Liver (tissue), 8 donors: ENCODE measurements at regions not wholly inside any gene's neighbourhood (a gene's known extent, or its start where the extent isn't known, plus 50 kb on each side); places are given as distances from the start of the nearest gene placed in this dataset.

Experiments used
- DNase-seq: peaks from one replicate; pipeline ENCODE4 v3.0.0-alpha.2; 2017; ENCODE audit warnings: low spot score
- H3K27ac ChIP-seq, 2 donors: one replicate each; pipeline ENCODE4 v1.7.0; 2013; ENCODE audit warnings: inconsistent platforms in 2 of 2, low read length in 2 of 2, control low read depth in 1 of 2, low read depth in 1 of 2, mild to moderate bottlenecking in 1 of 2
- H3K27me3 ChIP-seq, 4 donors: one replicate each; pipeline versions ENCODE4 v1.6.1 to v1.7.0; 2013; ENCODE audit warnings: low read length in 3 of 4, inconsistent platforms in 1 of 4, mild to moderate bottlenecking in 1 of 4, moderate library complexity in 1 of 4; ENCODE audit not compliant: control insufficient read depth in 4 of 4, insufficient read depth in 4 of 4
- H3K36me3 ChIP-seq, 4 donors: one replicate each; pipeline versions ENCODE4 v1.6.1 to v1.7.0; 2013; ENCODE audit warnings: low read length in 3 of 4, mild to moderate bottlenecking in 3 of 4, low read depth in 1 of 4, moderate library complexity in 1 of 4; ENCODE audit not compliant: control insufficient read depth in 4 of 4, insufficient read depth in 3 of 4
- H3K4me1 ChIP-seq, 4 donors: one replicate each; pipeline versions ENCODE4 v1.6.1 to v1.7.0; 2013; ENCODE audit warnings: low read length in 3 of 4, mild to moderate bottlenecking in 3 of 4, moderate library complexity in 1 of 4; ENCODE audit not compliant: control insufficient read depth in 4 of 4, insufficient read depth in 4 of 4
- H3K4me3 ChIP-seq, 3 donors: one replicate each; pipeline versions ENCODE4 v1.6.1 to v1.7.0; 2013; ENCODE audit warnings: low read length in 3 of 3, control low read depth in 1 of 3, low read depth in 1 of 3, mild to moderate bottlenecking in 1 of 3
- H3K9ac ChIP-seq, 2 donors: one replicate each; pipeline ENCODE4 v1.7.0; 2013; ENCODE audit warnings: low read length in 2 of 2, mild to moderate bottlenecking in 2 of 2, moderate library complexity in 2 of 2, control low read depth in 1 of 2, low read depth in 1 of 2
- H3K9me3 ChIP-seq, 4 donors: one replicate each; pipeline versions ENCODE4 v1.6.1 to v1.7.0; 2013; ENCODE audit warnings: low read length in 3 of 4; ENCODE audit not compliant: control insufficient read depth in 4 of 4
- ATF3 ChIP-seq: IDR thresholded peaks from 2 replicates; pipeline ENCODE4 v1.6.1; 2016; ENCODE audit warnings: antibody characterized with exemption
- CTCF ChIP-seq: fragments of 150-350 bp; IDR thresholded peaks from 2 replicates; pipeline ENCODE4 v1.5.1; 2017; ENCODE audit warnings: improper control_type of control experiment, low read depth, low read length; ENCODE audit not compliant: missing input control
- EGR1 ChIP-seq, 2 donors: IDR thresholded peaks; 2 replicates each; pipeline ENCODE4 v1.6.1; 2016 to 2018; ENCODE audit warnings: antibody characterized with exemption in 2 of 2, low read depth in 2 of 2
- FOXA1 ChIP-seq: IDR thresholded peaks from 2 replicates; pipeline ENCODE4 v1.6.1; 2016; ENCODE audit warnings: antibody characterized with exemption
- FOXA2 ChIP-seq: IDR thresholded peaks from 2 replicates; pipeline ENCODE4 v1.6.1; 2016; ENCODE audit warnings: antibody characterized with exemption
- GABPA ChIP-seq, 2 donors: IDR thresholded peaks in 1 of 2; conservative IDR thresholded peaks in 1 of 2; 2 replicates each; pipeline ENCODE4 v1.6.1; 2016; ENCODE audit warnings: antibody characterized with exemption in 2 of 2, mild to moderate bottlenecking in 1 of 2, moderate library complexity in 1 of 2
- HNF4A ChIP-seq, 2 donors: conservative IDR thresholded peaks; 2 replicates each; pipeline ENCODE4 v1.6.1; 2016; ENCODE audit warnings: antibody characterized with exemption in 2 of 2, mild to moderate bottlenecking in 2 of 2
- HNF4G ChIP-seq: IDR thresholded peaks from 2 replicates; pipeline ENCODE4 v1.6.1; 2016; ENCODE audit warnings: antibody characterized with exemption
- JUND ChIP-seq, 2 donors: IDR thresholded peaks; 2 replicates each; pipeline ENCODE4 v1.6.1; 2016; ENCODE audit warnings: antibody characterized with exemption in 2 of 2
- MAX ChIP-seq: IDR thresholded peaks from 2 replicates; pipeline ENCODE4 v1.6.1; 2016; ENCODE audit warnings: antibody characterized with exemption
- NR2F2 ChIP-seq: IDR thresholded peaks from 2 replicates; pipeline ENCODE4 v1.6.1; 2016; ENCODE audit warnings: antibody characterized with exemption
- RAD21 ChIP-seq, 2 donors: IDR thresholded peaks; 2 replicates each; pipeline ENCODE4 v1.6.1; 2016; ENCODE audit warnings: antibody characterized with exemption in 2 of 2, mild to moderate bottlenecking in 2 of 2
- REST ChIP-seq: IDR thresholded peaks from 2 replicates; pipeline ENCODE4 v1.6.1; 2016; ENCODE audit warnings: antibody characterized with exemption, mild to moderate bottlenecking
- RXRA ChIP-seq, 2 donors: IDR thresholded peaks; 2 replicates each; pipeline ENCODE4 v1.6.1; 2017 to 2018; ENCODE audit warnings: antibody characterized with exemption in 2 of 2, mild to moderate bottlenecking in 1 of 2
- SP1 ChIP-seq: IDR thresholded peaks from 2 replicates; pipeline ENCODE4 v1.6.1; 2018; ENCODE audit warnings: antibody characterized with exemption, mild to moderate bottlenecking
- TAF1 ChIP-seq: conservative IDR thresholded peaks from 2 replicates; pipeline ENCODE4 v1.6.1; 2016; ENCODE audit warnings: antibody characterized with exemption, mild to moderate bottlenecking
- YY1 ChIP-seq: IDR thresholded peaks from 2 replicates; pipeline ENCODE4 v1.6.1; 2016; ENCODE audit warnings: antibody characterized with exemption, mild to moderate bottlenecking
- ZBTB33 ChIP-seq: IDR thresholded peaks from 2 replicates; pipeline ENCODE4 v1.6.1; 2016; ENCODE audit warnings: antibody characterized with exemption
- WGBS: extraction: QIAGEN DNeasy Blood & Tissue Kit; methylation state at CpG from one replicate; pipeline ENCODE4 v1.1.7; 2013; 5-methylcytosine and 5-hydroxymethylcytosine counted together
- donor health status: healthy.
- donor health status: healthy.
- donor health status: healthy.
- donor health status: healthy.
- donor health status: healthy.

GRCh38 chr14:29350496-29350895 lies 577.2 kb downstream of the PRKD1 start:
- no peaks in the 10 kb centered on the region for H3K27me3 ChIP-seq
- H3K9ac ChIP-seq = no peak overlapping the region
- TF ChIP-seq EGR1 (IDR thresholded peaks at IDR 0.05; ENCODE audit: low read depth in 2 of 2) (no peak), FOXA2 (no peak), RXRA (IDR thresholded peaks at IDR 0.05) (no peak), GABPA (IDR thresholded peaks at IDR 0.05 in 1 of 2, conservative IDR thresholded peaks at IDR 0.05 in 1 of 2) (no peak), JUND (IDR thresholded peaks at IDR 0.05) (no peak), FOXA1 (no peak), ATF3 (no peak), NR2F2 (no peak), HNF4G (no peak), MAX (no peak), SP1 (no peak), CTCF (no peak), ZBTB33 (no peak), REST (no peak), TAF1 (no peak), RAD21 (IDR thresholded peaks at IDR 0.05) (no peak), HNF4A (conservative IDR thresholded peaks at IDR 0.05) (no peak), YY1 (no peak)
- 66% methylated on average over 3 of the region's 3 CpGs for WGBS
- no peak overlapping the region for H3K4me3 ChIP-seq
- no peaks in the 10 kb centered on the region for H3K9me3 ChIP-seq
- no peaks in the 10 kb centered on the region for H3K36me3 ChIP-seq
- no peak for DNase-seq
- H3K27ac ChIP-seq = no peak overlapping the region
- no peaks in the 10 kb centered on the region for H3K4me1 ChIP-seq
